GM12892 (cell line): ENCODE measurements at regions not wholly inside any gene's neighbourhood (a gene's known extent, or its start where the extent isn't known, plus 50 kb on each side); places are given as distances from the start of the nearest gene placed in this dataset.

Experiments used
- POLR2A ChIP-seq: IDR thresholded peaks from 2 replicates; pipeline ENCODE4 v1.6.1; 2011; ENCODE audit warnings: low read depth, low read length, control low read depth
- POLR2AphosphoS5 ChIP-seq: IDR thresholded peaks from 2 replicates; pipeline ENCODE4 v1.6.1; 2011; ENCODE audit warnings: low read depth, low read length, control low read depth
- TAF1 ChIP-seq: IDR thresholded peaks from 2 replicates; pipeline ENCODE4 v1.6.1; 2011; ENCODE audit warnings: low read depth, mild to moderate bottlenecking, control low read depth, low read length, borderline replicate concordance

- TF ChIP-seq POLR2A (no peak), TAF1 (no peak), POLR2AphosphoS5 (no peak)
These were observed 479.1 kb downstream of the OLFM4 start for GRCh38 chr13:53507741-53508140.
